GM19043 (cell line): ENCODE measurements at regions not wholly inside any gene's neighbourhood (a gene's known extent, or its start where the extent isn't known, plus 50 kb on each side); places are given as distances from the start of the nearest gene placed in this dataset.
"Not testable (repeated sequence)": the region's sequence is repeated elsewhere in the genome, so short reads cannot be mapped to it uniquely, and the experiment has no call there.

Experiments
- ATAC-seq: cut with Tn5 transposase; IDR thresholded peaks from one replicate; pipeline ENCODE4 v1.9.1; 2021; ENCODE audit warnings: low read depth; ENCODE audit not compliant: unreplicated experiment

DNA sequence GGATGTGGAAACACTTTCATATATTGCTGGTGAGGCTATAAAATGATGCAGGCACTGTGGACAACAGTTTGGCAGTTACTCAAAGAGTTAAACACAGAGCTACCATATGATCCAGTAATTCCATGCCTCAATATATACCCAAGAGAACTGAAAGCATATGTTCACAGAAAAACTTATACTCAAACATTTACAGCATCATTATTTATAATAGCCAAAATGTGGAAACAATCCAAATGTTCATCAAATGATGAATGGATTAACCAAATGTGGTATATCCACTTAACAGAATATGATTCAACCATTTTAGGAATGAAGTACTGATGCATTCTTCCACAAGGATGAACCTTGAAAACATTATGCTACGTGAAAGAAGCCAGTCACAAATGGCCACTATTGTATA, 603.8 kb downstream of the IQCM start:
- no peak for ATAC-seq

DNA sequence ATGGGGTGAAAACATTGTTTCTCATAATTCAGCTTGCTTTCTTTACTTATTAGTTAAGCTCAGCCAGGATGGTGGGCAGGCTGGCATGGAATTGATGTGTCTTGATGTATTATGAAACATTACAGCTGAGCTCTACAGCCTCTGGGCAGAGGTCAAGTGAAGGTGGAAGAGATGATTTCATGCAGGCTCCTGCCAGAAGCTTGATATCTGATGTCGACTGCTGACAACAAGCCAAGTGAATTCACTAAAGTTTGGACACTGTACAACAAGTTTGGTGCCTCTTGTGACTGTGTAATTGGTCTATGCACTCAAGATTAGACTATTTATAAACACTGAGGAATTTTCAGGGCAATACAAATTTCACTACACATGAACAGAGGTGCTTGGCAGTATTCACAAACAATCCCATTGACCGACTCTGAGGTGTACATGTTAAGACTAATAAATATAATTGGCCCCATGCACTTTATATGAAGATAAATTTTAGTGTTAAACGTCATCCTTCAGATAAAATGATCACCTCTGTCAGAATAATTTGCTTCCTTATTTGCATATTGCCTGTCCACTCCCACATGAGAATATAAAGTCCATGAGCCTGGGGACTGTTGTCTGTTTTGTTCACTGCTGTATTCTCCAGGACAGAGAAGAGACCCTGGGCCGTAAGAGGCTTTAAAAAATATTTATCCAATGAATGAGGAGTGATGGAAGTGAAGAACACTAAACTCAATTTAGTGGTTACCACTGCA, 612.2 kb downstream of the IQCM start:
- ATAC-seq: no peak

DNA sequence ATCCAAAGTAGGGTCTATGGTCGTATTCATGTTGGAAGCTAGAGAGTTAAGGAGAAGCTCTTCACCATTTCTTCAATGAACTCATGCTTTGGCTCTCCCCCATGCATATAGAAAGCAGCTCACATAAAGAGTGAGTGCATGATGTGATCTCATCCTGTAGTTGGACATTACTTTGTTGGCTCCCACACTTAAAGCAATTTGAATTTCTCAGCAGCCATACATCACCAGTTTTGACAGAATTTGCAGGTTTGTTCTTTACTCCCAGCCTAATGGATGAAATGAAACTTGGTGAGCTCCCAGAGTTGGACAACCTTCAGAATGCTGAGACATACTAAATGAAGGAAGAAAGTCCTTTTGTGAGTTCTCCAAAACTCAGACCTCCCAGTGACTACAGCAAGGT, 613.5 kb downstream of the IQCM start:
- no peak for ATAC-seq

DNA sequence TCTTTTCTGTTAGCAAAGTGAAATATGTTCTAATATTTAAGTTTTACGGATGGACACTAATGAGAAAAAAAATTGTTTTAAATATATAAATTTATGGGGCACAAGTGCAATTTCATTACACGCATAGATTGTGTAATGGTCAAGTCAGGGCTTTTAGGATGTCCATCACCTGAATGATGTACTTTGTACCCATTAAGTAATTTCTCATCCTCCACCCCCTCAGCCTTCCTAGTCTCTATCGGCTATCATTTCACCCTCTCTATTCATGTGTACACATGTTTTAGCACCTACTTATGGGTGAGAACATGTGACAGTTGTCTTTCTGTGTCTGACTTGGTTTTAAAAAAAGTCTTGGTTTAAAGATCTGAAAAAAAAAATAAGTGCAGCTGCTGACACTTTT, 616.0 kb downstream of the IQCM start:
- ATAC-seq: no peak

DNA sequence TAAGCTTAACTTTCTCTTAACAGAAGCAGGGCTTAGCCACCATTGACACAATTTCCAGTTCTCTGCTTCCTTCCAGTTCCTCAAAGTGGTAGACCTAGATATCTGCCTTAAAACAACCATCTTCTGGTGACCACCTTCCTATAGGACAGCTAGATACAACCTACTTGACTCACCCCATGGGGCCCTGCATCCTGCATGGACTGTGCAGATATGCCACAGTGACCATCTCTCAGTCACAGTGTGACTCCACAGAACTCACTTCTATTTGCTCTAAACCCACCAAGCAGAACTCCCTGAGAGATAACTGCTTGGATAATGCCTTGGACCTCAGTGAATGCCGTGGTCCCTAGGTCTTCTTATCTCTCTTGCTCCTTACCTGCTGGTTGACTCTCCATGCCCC, 621.6 kb downstream of the IQCM start:
- ATAC-seq: no peak

DNA sequence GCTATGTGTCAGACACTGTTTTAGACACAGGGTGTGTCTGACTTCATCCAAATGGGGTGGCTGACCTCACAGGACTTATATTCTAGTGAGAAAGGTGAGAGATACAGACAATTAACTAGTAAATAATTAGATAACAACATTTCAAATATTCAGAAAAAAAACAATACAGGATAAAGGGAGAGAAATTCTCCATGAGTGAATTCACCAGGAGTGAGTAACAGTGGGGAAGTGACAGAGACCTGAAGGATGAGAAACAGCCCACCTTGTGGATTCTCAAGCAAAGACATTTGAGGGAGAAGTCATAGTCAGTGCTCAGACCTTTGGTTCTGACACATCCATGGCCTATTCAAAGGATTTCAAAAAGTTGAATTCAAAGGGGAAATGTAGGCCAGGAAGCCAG, 627.9 kb downstream of the IQCM start:
- ATAC-seq: no peak

DNA sequence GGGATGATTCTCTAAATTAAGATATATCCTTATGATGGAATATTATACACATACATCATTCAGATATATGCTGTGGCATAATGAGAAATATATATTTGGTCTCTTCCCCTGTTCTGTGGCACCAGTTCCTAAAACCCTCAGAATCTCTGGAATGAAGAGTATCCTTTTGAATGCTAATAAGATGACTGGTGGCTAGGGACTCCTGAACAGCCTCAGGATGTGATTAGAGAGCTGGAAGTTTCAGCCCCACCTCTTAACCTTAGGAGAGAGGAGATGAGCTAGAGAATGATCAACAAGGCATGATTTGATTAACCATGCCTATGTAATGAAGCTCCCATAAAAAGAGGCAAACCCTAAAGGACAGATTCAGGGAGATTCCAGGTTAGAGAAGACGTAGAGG, 632.0 kb downstream of the IQCM start:
- no peak for ATAC-seq

DNA sequence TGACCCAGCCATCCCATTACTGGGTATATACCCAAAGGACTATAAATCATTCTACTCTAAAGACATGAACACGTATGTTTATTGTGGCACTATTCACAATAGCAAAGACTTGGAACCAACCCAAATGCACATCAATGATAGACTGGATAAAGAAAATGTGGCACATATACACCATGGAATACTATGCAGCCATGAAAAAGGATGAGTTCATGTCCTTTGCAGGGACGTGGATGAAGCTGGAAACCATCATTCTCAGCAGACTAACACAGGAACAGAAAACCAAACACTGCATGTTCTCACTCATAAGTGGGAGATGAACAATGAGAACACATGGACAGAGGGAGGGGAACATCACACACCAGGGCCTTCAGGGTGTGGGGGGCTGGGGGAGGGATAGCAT, 634.2 kb downstream of the IQCM start:
- ATAC-seq: not testable (repeated sequence)

DNA sequence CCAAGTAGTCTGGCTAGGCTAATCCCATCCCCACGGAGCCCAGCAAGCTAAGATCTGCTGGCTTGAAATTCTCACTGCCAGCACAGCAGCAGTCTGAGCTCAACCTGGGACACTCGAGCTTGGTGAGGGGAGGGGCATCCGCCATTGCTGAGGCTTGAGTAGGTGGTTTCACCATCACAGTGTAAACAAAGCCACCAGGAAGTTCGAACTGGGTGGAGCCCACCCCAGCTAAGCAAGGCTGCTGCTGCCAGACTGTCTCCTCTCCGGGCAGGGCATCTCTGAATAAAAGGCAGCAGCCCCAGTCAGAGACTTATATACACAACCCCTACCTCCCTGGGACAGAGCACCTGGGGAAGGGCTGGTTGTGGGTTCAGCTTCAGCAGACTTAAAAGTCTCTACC, 639.6 kb downstream of the IQCM start:
- ATAC-seq: no peak

DNA sequence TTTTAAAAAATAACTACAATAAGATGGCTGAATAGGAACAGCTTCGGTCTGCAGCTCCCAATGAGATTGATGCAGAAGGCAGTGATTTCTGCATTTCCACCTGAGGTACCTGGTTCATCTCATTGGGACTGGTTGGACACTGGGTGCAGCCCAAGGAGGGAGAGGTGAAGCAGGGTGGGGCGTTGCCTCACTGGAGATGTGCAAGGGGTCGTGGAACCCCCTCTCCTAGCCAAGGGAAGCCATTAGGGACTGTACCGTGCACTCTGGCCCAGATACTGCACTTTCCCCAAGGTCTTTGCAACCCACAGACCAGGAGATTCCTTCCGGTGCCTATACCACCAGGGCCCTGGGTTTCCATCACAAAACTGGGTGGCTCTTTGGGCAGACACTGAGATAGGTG, 640.1 kb downstream of the IQCM start:
- no peak for ATAC-seq

DNA sequence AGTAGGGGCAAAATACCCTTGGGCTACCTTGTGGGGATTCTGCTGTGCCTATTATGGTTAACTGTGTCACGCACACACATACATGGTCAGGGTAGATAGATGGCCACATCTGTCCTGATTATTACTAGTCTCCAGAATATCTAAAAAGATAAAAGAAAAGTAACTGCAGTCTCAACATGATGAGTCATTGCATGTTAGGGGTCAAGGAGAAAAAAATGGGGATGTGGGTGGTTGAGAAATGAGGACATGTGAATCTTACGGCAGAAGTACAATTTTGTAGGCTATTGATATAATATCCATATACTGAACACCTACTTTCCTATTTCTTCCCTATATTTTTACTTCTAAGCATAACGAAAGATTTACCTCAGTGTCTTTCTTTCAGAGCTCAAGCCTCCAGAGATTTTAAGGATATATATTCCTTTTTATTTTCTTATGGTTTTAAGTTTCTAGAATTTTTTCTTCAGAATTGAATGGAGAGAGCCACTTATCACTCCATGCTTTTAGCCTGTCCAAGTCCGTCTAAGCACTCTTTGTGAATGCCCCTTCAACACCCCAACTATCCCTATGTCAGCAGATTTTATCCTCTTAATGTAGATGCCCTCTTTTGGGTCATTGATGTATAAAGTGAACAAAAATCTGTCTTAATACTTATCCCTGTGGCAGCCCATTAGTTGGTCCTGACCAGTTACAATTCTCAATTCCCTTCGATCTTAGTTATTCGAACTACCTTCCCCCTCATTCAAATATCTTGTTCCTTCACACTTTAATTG, 642.2 kb downstream of the IQCM start:
- no peak for ATAC-seq

DNA sequence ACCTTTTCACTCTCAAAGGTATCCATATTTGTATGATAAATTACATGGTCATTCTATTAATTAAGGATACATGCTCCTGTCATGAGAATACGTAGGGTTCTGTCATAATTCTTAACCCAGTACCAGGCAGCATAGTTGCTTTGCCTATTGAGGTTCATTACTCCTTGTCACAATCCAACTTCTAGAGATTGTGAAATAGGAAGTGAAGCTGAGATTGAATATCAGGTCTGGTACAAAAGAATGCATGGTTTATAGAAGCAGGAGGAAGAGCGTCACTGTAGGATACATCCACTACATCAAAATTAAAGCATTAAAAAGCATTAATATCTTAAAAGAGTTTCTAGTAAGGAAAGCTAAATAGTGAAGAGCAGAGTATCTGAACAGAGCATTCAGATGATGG, 647.0 kb downstream of the IQCM start:
- ATAC-seq: no peak

DNA sequence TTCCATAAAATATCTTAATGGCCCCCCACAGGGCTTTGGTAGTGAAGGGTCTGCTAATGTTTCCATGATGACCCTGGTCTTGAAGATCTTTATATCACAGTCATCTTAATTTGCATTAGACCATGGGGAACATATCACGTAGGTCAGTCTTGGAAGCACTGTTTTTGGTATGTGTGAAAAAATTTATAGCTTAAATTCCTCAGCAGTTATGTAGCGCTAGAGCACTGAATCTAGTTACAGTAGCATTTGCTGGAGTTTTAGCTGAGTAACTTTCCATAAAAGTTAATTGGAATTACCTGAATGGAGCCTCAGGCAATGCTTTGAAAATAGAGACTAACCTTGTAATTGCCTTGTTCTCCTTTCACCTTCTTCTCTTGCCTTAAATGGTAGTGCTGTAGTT, 648.8 kb downstream of the IQCM start:
- ATAC-seq: no peak

DNA sequence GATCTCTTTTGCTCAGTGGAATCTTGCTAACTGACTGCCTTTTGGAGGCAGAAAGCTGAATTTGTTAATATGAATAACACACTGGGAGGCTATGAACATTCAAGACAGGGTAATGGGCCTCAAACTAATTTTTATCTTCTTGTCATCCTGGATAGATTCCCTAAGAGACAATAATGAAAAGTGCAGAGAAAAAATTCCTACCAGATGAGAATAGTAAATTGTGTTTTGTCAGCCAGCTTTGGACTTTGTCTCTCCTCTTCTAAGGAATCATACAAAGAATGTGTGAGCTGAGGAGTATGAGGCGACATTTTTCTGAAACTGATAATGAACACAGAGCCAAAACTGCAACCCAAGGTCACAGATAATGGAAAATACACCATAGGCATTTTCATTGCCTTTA, 649.3 kb downstream of the IQCM start:
- ATAC-seq: no peak

DNA sequence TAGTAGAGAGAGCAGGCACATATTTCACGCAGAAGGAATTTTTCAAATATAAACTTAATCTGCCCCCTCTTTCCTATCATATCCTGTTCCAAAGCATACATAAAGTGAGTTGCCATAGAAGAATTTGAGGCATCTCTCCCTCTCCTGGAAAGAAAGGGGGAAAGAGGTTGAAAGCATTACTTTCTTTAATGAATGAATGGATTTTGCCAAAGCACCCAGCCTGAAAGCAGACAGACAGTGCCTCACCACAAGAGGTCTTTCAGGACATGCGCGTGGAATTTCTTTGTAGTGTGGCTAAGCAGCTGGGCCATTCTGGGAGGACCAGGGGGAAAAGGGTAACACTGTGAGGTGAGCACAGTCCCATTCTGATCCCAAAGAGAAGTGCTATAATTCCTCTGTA, 651.4 kb downstream of the IQCM start:
- ATAC-seq: no peak

DNA sequence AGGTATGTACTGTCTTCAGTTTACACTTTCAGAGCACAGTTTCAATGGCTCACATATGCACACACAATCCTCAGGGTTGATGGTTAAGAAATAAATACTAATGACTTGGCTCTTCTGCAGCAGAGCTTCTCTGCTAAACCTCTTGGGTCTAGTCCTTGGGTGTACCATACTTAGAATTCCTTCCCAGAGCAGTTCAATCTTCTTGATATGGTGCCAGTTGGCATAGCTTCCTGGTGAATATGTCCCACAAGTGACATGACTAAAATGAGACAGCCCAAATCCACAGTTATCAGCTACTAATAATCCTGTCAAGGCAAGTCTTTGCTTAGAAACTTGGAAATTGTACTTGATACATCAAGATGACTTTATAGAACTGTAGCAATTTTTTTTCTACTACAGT, 654.4 kb downstream of the IQCM start:
- ATAC-seq: no peak

DNA sequence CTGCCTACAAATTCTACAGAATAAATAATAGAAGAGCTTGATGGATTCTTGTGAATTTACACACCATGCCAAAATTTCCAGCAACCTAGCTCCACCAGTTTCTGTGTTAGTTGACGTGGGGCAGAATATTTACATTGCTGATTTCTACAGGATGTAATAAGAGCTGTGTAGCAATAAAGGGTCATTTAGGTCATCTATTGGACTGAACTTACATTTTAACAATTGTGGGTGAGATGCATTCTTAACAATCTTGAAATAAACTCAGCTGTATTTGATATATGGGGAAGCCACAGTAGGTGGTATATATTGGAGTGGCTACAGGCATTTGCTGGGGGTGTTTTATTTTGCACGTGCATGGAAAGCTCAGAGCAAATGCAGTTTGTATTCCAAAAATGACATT, 655.3 kb downstream of the IQCM start:
- no peak for ATAC-seq

DNA sequence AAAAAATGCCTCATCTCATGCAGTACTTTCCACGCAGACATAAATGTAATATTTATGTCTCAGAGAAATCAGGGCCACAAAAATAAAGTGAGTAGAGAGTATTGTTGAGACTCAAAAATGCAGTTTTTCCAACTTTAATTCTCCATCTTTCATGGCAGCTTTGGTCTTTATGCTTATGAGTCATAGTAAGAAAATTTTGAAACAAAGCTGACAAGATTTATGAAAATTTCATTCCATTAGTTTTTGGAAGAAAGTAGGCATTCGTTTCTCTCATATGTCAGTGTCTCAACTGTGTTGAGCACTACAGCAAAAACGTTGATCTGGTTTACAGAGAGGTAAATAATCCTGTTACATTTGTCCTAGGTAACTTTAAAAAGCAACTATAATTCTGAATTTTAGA, 656.8 kb downstream of the IQCM start:
- no peak for ATAC-seq

DNA sequence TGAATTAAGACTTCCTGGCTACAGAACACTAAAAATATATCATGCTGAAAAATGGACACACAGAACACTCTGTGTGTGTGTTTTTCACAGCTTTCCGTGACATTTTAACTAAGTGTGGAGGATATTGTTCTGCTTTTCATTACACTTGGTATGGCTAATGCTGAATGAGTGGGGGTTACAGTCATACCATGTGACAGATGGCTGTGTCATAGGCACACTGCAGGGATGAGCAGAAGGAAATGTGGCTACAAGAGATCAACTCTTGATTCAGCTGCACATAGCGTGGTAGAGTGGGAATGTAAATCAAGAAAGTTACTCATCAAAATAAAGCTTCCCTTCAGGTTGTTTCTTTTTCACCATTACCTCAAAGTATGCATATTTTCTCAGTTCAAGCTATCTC, 669.8 kb downstream of the IQCM start:
- no peak for ATAC-seq

DNA sequence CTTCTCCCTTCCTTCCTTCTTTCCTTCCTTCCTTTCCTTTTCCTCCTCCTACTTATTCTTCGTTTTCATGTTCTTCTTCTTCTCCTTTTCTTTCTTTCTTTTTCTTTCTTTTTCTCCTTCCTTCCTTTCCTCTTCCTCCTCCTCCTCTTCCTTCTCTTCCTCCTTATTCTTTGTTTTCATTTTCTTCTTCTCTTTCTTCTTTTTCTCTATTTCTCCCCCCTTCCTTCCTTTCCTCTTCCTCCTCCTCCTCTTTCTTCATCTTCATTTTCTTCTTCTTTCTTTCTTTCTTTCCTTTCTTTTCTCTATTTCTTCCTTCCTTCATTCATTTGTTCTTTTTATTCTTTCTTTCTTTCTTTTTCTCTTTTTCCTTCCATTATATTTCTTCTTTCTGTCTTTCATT, 671.6 kb downstream of the IQCM start:
- ATAC-seq: no peak

DNA sequence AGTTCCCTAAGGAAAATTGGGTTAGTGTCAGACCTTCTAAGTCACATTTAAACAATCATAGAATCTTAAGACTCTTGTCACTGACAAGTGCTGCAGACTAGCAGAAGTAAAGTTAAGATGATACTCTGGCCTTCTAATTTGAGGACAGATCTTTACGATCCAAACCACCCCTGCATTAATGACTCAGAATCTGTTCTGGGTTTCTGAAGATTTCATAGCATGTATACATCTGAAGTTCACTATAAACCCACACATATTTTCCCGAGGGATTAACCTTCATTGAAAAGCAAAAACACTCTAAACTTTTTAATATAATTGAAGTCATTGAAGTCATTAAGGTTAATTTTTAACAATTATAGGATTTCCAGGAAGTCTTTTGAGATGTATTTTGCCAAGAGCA, 674.3 kb downstream of the IQCM start:
- no peak for ATAC-seq

DNA sequence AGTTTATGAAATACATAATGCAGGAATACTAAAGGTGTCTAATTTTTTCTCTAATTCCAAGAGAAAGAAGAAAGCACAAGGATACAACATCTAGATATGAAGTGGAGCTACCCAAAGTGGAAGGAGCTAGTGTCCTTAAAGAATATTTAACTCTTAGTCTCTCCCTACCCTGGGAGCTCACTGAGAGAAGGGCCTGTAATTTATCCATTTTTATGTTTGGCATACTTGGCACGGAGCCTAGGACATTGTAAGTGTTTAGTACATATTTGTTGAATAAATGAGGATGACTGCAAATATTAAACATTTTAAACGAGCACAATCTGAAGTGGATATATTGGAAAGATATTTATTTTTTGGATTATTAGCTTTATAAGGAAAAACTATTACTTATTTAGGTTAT, 674.8 kb downstream of the IQCM start:
- ATAC-seq: no peak
